Suppressor macrophage treated with lipopolysaccharide for 4 hours (primary cell): ENCODE measurements at regions not wholly inside any gene's neighbourhood (a gene's known extent, or its start where the extent isn't known, plus 50 kb on each side); places are given as distances from the start of the nearest gene placed in this dataset.

ENCODE experiments used
- DNase-seq: peaks from one replicate; pipeline ENCODE4 v3.0.0-alpha.2; 2020

DNA sequence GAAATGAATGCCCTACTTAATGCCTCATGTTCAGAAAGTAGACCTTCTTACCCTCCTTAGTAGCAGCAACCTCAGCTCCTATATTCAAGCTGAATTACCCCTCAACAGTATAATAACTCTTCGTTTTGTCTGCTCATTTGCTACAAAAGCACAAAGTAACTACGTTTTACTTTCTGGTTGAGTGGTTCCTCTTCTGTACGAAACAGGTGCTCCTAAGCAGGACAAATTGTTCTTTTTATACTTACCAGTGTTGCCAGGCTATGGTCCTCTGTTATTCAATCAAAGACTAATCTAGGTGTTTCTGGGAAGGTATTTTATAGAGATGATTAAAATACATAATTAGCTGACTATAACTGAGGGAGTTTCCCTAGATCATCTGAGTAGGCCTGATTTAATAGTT is 484.2 kb upstream of the ADAMTS5 start:
- DNase-seq: no peak

DNA sequence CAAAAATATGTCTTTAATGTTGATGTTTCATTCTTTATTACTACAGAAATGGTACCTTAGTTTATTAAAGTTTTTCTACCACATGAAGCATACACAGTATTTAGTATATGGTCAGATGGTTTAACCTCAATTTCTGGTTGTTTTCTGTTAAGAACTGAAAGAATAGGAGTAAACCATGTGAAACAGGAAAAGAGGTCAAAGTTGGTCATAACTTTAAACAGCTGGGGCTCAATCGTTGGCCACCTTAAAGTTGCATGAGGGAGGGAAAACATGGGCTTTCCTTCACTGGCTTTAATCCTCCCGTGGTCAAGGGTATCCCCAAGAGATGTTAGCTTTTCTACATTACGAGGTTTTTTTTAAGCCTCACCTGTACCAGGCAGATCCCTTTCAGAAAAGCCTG is 483.3 kb upstream of the ADAMTS5 start:
- DNase-seq: no peak

GRCh38 chr21:27448960-27449359 is 482.1 kb upstream of the ADAMTS5 start:
- no peak for DNase-seq

GRCh38 chr21:27447843-27448242 is 481.0 kb upstream of the ADAMTS5 start:
- no peak for DNase-seq

DNA sequence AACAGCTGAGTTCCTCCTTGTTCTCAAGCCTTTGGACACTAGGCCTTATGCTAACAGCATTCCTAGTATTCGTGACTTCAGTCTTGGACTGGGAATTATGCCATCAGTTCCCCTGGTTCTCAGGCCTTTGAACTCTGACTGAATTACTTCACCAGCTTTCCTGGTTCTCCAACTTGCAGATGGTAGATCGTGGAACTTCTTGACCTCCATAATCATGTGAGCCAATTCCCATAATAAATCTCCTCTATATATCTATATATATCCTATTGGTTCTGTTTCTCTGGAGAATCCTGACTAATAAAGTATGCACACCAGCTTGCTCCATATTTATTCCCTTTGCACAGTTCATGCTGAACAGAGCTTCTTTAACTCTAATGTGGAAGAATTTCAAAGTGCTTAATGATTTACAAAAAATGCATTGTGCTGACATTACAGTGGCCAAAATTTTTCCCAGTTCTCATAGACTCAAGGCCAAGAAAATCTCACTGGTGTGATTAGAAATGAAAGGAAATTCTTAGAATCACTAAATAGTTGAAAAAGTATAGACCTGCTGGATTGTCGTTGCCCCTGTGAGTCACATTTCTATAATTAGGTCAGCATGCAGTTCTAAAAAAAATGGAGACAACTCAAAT is 462.9 kb upstream of the ADAMTS5 start:
- no peak for DNase-seq

- no peak for DNase-seq
Observed at GRCh38 chr21:27426196-27426595, 459.3 kb upstream of the ADAMTS5 start.

DNA sequence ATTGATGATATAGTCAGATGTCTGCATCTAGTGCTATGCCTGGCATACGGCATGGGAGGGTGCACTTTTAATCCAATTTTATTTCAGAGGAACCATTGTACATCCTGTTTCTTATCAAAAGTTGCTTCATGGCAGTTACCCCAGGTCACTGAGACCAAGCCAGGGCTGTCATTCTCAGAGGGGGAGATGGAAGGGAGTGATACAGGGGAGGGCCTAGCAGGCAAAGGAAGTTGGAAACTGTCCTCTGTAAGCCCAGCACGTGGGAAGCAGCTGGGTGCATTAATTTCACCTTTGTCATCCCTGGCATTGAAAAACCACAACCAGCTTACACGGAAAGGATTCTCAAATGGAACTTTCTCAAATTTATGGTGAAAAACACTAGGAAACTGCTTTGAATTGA is 458.7 kb upstream of the ADAMTS5 start:
- no peak for DNase-seq

- DNase-seq: no peak
Observed at GRCh38 chr21:27425172-27425571, 458.3 kb upstream of the ADAMTS5 start.

GRCh38 chr21:27424601-27425000 is 457.7 kb upstream of the ADAMTS5 start:
- DNase-seq: no peak

DNA sequence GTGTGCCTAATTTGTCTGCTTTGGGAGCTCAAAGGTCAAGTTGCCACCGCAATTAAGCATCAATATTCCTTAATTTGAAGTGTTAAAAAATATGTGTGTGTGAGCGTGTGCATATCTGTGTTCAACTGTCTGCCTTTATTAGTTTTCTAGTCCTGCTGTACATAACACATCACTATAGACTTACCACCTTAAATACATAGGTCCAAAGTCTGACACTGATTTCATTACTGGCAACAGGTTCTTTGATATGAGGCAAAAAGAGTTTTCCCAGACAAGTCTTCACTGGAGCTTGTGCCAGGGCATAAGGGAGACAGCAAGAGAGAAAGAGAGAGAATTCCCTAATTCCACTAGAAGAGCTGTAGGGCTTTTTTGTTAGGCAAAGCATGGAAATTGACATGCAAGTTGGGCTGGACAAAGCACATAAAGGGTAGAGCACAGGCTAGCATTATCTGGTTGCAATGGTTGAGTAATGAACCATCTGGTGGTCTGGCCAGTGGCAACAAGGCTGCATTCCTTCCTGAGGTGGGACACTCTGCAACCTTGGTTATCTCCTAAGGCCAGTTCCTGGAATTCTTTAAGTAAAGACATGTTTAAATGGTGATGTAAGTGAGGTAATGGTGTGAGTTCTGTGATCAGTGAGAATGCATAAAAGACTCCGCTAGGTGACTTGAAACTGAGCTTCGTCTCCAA is 457.2 kb upstream of the ADAMTS5 start:
- no peak for DNase-seq

- DNase-seq: no peak
Observed at GRCh38 chr21:27423038-27423437, 456.1 kb upstream of the ADAMTS5 start.

DNA sequence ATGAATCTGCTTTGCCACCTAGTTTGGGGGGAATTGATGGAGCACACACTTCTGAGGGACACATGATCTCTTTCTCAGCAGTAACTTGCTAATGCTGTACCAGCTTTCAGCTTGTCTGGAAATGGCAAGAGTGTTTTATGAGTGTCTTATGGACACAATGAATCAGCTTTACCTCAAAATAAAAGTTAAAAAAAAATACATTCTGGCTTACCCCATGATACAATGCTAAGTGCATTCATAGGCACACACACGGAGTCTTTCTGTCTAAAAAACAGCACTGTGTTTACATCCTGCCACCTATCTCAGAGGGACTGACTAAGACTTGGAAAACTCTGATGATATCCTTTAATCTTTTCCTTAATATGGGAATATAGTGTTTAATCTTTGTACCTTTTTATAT is 455.5 kb upstream of the ADAMTS5 start:
- no peak for DNase-seq

GRCh38 chr21:27421654-27422053 is 454.8 kb upstream of the ADAMTS5 start:
- DNase-seq: no peak

DNA sequence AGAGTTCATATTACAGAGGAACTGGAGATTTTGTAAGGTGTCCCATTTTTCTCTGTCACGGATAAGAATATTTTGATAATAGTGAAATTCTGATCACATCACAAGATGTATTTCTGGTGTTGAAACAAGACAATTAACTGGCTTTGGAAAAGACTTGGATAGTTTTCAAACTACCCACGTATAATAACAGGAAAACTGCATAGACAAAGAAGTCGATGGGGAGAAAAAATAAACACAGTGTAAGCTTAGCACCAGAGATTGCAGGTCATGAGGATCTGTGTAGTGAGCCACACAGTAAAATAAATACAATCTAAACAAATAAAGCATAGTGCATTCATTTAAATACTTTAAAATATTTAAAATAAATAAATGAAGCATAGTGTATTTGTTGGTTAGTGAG is 452.3 kb upstream of the ADAMTS5 start:
- DNase-seq: no peak

DNA sequence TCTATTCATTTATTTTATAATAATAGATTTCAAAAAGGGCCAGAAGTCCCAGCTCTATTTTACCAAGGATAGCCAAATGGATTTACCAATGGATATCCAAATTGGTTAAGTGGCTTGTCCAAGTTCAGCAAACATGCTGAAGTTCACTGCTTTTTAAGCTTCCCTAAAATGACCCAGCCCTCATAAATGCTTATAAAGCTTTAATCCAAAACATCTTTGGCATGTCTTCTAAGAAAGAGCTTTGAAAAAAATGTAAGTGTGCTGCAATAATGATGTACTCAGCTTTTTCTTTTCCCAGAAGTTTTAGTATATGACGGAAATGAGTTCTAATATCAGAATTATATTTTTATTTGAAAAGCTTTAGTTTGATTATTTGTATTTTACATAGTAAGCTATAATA is 451.5 kb upstream of the ADAMTS5 start:
- DNase-seq: no peak

- no peak for DNase-seq
Observed at GRCh38 chr21:27412530-27412929, 445.6 kb upstream of the ADAMTS5 start.

GRCh38 chr21:27408826-27409225 is 441.9 kb upstream of the ADAMTS5 start:
- DNase-seq: no peak

DNA sequence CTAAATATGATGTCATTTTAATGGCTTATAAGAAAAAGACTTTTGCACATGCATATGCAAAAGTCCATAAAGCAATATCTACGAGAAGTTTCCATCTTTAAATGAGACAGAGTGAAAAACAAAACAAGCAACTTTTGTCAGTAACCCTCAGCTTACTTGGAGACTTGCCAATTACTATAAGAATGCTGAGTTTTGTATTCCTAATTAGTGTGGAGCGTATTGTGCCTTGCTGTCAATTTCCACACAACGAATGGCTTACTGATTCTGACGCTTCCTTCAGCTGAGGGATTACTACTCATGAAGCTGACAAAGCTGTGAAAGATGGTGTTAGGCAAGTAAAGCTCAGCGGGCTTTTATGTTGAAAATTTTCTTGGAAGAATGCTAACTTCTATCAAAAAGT is 440.4 kb upstream of the ADAMTS5 start:
- no peak for DNase-seq

GRCh38 chr21:27406300-27407009 is 439.6 kb upstream of the ADAMTS5 start:
- DNase-seq: no peak

DNA sequence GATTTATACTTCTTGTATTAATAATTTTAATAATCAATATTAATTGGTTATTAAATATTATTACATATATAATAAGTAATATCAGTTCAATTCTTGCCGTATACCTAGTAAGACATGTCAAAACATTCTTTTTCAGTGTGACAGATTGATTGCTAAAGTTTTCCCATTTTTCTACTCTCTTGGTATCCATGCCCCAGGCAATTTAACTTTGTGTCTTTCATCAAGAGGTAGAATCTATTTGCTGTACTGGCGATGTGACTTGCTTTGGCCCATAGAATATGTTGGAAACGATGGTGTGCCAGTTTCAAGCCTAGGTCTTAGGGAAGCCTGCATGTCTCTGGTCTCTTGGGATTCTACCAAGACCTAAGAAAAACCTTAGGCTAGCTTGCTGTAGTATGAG is 436.1 kb upstream of the ADAMTS5 start:
- no peak for DNase-seq

DNA sequence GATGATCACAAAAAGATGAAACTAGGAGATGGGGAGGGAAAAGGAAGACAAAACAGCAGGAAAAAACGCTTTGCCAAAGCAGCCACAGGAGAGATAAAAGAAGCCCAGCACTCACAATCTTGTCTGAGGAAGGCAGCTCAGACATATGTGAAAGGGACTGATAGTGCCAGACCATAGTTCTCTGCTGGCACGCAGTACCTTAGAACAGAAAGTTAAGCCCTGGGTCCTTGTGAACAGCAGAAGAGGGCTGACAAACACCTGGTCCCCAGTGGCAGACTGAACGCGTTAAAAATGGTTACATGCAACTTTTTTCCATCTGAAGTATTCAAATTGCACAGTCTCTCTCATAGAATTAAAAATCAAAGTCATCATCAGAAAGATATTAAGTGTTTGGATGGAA is 433.2 kb upstream of the ADAMTS5 start:
- DNase-seq: no peak

GRCh38 chr21:27397578-27397977 is 430.7 kb upstream of the ADAMTS5 start:
- DNase-seq: no peak

- DNase-seq: no peak
Observed at GRCh38 chr21:27393726-27394125, 426.8 kb upstream of the ADAMTS5 start.

DNA sequence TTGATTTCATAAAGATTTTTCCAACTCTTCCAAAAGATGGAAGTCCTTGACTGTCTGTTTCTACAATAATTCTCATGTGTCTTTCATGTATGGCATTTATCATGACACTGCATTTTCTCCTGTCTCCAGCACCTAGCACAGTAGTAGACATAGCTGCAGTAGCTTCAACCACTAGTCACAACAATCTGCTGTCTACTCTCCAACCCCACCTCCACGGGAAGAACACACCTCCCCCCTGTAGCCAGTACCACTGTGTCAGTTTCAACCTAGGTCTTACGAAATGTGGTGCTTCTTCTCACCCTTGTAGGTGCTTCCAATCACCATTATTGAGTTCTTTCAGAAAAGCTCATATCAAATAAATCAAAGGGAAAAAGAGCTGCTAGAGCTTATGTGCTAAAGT is 425.1 kb upstream of the ADAMTS5 start:
- DNase-seq: no peak
